GM06990 (cell line): ENCODE measurements at regions not wholly inside any gene's neighbourhood (a gene's known extent, or its start where the extent isn't known, plus 50 kb on each side); places are given as distances from the start of the nearest gene placed in this dataset.
"Not testable (repeated sequence)": the region's sequence is repeated elsewhere in the genome, so short reads cannot be mapped to it uniquely, and the experiment has no call there.

Experiments
- DNase-seq: peaks from one replicate; pipeline ENCODE4 v3.0.0-alpha.2; 2011; ENCODE audit not compliant: insufficient read length; ENCODE audit errors: extremely low read depth
- H3K27me3 ChIP-seq: replicated peaks from 2 replicates; pipeline ENCODE4 v1.6.0; 2011; ENCODE audit warnings: low read length; ENCODE audit not compliant: control insufficient read depth, insufficient read depth
- H3K36me3 ChIP-seq: 2 replicates; pipeline ENCODE4 v1.5.1; 2011; ENCODE audit warnings: low read length; ENCODE audit not compliant: control insufficient read depth, insufficient read depth
- H3K4me3 ChIP-seq: replicated peaks from 2 replicates; pipeline ENCODE4 v1.5.1; 2011; ENCODE audit warnings: low read depth, mild to moderate bottlenecking, control low read depth, low read length
- TF ChIP-seq, protein P1 (sequence below): IDR thresholded peaks from 2 replicates; pipeline ENCODE4 v1.5.1; 2011; ENCODE audit warnings: low read length, control low read depth, mild to moderate bottlenecking, inconsistent platforms; ENCODE audit not compliant: insufficient read depth, poor library complexity, severe bottlenecking

DNA sequence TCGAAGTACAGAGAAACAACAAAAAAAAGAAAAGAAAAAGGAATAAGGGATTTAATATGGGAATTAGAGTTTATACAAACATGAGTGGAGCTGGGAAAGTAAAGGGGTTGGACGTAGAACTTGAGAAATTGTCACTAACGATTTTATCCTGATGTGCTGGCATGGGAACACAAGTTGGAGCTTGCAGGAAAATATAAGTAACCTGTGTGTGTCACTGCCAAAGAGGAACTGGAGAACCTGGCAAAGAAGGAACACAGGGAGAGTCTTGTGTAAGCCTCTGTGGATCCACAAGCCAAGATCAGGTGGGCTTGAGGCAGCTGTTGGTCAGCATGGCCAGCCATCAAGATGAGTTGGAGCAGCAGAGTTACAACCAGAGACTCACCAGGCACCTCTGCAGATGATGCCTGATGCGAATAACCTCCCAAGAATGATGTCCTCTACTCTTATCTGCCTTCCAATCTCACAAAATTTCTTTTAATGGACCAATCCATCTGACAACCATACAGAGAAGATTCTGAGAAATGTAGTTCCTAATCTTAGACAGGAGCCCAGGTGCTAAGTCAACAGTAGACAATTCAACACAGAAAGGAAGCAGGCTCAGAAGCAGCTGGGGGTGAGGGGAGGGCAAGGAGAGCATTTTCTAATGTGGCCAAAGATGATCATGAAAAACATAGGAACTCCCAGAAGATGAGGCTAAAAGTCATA, 77.0 kb upstream of the SPOPL start:
- no peaks in the 10 kb centered on the region for H3K27me3 ChIP-seq
- TF ChIP-seq, protein P1, sequence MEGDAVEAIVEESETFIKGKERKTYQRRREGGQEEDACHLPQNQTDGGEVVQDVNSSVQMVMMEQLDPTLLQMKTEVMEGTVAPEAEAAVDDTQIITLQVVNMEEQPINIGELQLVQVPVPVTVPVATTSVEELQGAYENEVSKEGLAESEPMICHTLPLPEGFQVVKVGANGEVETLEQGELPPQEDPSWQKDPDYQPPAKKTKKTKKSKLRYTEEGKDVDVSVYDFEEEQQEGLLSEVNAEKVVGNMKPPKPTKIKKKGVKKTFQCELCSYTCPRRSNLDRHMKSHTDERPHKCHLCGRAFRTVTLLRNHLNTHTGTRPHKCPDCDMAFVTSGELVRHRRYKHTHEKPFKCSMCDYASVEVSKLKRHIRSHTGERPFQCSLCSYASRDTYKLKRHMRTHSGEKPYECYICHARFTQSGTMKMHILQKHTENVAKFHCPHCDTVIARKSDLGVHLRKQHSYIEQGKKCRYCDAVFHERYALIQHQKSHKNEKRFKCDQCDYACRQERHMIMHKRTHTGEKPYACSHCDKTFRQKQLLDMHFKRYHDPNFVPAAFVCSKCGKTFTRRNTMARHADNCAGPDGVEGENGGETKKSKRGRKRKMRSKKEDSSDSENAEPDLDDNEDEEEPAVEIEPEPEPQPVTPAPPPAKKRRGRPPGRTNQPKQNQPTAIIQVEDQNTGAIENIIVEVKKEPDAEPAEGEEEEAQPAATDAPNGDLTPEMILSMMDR: no peak
- H3K4me3 ChIP-seq: no peak overlapping the region
- no peak for DNase-seq
- no peaks in the 10 kb centered on the region for H3K36me3 ChIP-seq

DNA sequence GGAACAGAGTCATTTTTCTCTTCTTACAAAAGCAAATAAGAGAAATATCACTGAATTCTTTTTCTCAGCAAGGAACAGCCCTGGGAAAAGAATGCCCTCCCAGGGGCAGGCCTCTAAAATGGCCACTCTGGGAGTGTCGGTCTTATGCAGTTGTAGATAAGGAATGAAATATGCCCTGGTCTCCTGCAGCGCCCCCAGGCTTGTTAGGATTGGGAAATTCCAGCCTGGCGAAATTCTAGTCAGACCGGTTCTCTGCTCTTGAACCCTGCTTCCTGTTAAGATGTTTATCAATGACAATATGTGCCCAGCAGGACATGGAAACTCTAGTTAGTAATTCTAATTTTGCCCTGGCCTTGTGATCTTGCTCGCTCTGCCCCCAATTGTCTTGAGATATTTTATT, 75.5 kb upstream of the SPOPL start:
- not testable (repeated sequence) for H3K4me3 ChIP-seq, H3K27me3 ChIP-seq, H3K36me3 ChIP-seq, DNase-seq

DNA sequence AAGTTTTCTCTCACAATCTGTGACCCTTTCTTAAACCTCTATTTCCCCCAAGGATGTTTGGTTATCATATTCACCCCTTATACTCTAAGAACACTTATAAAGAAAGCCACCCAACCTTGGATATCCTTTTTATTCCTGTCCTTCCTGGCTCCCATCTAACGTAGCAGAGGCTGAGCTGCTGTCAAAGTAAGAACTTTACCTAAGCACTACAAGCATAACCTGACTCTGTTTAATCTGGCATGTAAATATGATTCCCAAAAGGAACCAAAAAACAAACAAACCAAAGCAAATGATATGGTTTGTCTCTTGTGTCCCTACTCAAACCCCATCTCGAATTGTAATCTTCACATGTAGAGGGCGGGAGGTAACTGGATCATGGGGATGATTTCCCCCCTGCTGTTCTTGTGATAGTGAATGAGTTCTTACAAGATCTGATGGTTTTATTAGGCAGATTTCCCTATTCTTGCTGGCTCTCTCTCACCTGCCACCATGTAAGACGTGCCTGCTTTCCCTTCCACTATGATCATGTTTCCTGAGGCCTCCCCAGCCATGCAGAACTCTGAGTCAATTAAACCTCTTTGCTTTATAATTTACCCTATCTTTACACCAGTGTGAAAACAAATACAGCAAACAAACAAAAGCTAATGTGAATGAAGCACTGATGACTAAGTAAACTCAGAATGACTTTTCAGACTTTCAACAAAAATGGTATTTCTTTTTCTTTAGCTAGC, 72.7 kb upstream of the SPOPL start:
- Histone ChIP-seq H3K27me3 (no peaks in the 10 kb centered on the region), H3K36me3 (no peaks in the 10 kb centered on the region), H3K4me3 (no peak overlapping the region)
- no peak for DNase-seq
- TF ChIP-seq, protein P1: no peak

DNA sequence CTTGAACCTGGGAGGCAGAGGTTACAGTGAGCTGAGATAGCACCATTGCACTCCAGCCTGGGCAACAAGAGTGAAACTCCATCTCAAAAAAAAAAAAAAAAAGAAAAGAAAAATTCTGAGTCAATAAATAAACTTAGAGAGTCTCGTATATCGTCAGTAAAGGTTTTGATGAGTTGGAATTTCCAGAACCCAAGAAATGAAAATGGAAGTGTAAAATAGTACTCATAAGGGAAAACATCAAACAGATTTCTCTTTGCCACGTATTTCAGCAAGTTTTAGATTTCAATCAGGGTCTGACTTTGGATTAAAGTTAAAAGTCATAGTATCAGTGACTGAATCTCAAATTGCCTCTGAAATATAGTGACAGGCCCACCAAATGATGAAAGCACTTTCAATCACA, 71.4 kb upstream of the SPOPL start:
- no peak for DNase-seq
- H3K36me3 ChIP-seq: no peaks in the 10 kb centered on the region
- no peak overlapping the region for H3K4me3 ChIP-seq
- no peaks in the 10 kb centered on the region for H3K27me3 ChIP-seq
- TF ChIP-seq, protein P1: no peak

DNA sequence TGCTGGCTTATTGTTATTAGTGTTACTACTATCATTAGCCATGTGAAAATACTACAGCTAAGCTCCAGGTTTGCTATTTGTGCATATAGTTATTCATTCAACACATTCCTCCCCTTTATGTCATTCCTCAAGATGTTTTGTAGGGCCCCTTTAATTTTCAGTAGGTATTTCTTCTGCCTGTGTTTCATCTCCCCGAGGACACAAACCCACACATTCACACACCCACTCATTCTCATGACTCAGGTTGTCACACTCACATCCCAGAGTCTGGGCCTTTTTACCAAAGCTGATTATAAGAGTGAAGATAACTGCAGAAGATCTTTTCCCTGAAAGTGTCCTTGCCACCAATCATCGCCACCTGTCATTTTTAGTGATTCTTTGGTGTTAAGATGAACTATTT, 68.6 kb upstream of the SPOPL start:
- no peak for DNase-seq
- TF ChIP-seq, protein P1: no peak

DNA sequence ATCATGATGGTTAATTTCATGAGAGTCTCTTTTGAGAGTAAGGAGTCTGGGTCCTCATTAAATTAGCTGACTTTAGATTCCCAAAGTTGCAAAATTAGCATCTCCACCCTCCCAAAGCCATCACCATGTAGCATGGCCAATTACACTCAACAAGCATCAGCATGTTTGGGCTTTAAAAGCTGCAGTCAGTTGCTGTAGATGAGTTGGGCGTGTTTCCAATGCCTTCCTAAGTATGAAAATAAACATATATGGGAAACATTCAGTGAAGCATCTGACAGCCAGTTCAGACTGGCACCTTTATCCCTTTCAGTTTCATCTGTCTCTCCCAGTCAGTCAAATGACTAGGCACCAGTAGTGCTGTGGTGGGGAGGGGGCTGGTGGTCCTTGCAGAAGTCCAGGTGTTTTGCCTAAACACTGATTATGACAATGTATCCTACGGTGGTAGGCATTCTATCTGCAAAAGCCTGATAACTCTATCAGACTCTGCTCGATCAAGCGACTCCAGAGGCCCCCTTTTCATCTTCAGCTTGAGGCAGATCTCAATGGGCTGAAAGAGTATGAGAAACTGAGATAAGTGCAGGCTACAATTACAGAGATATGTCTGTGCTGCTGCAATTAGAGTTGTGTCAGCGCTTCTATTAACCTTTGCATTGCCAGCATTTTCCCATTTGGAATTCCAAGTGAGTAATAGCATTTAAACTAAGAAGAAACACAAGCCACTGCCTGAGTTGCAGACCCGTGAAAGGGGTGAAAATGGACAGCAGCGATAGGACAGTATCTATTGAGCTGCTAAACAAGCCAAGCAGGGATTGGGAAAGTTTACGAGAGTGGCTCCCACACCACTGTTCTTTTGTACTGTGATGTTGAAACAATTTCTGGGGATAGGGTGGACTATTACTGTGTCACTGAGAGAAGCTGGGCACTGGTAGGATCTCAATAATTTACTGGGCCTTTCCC, 67.3 kb upstream of the SPOPL start:
- Histone ChIP-seq H3K36me3 (no peaks in the 10 kb centered on the region), H3K27me3 (no peaks in the 10 kb centered on the region), H3K4me3 (no peak overlapping the region)
- TF ChIP-seq, protein P1: no peak
- DNase-seq: no peak

More for the DNA sequence above, 68.6 kb upstream of the SPOPL start:
- Histone ChIP-seq H3K27me3 (no peaks in the 10 kb centered on the region), H3K36me3 (no peaks in the 10 kb centered on the region), H3K4me3 (no peak overlapping the region)
